NCI-H128 (cell line): ENCODE measurements at regions not wholly inside any gene's neighbourhood (a gene's known extent, or its start where the extent isn't known, plus 50 kb on each side); places are given as distances from the start of the nearest gene placed in this dataset.
"Not testable (repeated sequence)": the region's sequence is repeated elsewhere in the genome, so short reads cannot be mapped to it uniquely, and the experiment has no call there.

Experiments
- DNase-seq: peaks from one replicate; lab custom pipeline; 2025; ENCODE audit not compliant: unreplicated experiment; lab: John Stamatoyannopoulos, UW

GRCh38 chr4:188717661-188718060 lies 578.4 kb downstream of the TRIML1 start:
- no peak for DNase-seq

- no peak for DNase-seq
These were observed 580.6 kb downstream of the TRIML1 start for GRCh38 chr4:188719794-188720193.

GRCh38 chr4:188722911-188723310 lies 583.7 kb downstream of the TRIML1 start:
- no peak for DNase-seq

- no peak for DNase-seq
These were observed 588.5 kb downstream of the TRIML1 start for GRCh38 chr4:188727746-188728145.

- DNase-seq, result no peak
These were observed 589.1 kb downstream of the TRIML1 start for GRCh38 chr4:188728359-188728758.

GRCh38 chr4:188732131-188732530 lies 592.9 kb downstream of the TRIML1 start:
- no peak for DNase-seq

GRCh38 chr4:188735082-188735481 lies 595.8 kb downstream of the TRIML1 start:
- DNase-seq, result no peak

- DNase-seq, result no peak
These were observed 598.2 kb downstream of the TRIML1 start for GRCh38 chr4:188737251-188738002.

- not testable (repeated sequence) for DNase-seq
These were observed 599.0 kb downstream of the TRIML1 start for GRCh38 chr4:188738290-188738689.

- DNase-seq, result not testable (repeated sequence)
These were observed 600.9 kb downstream of the TRIML1 start for GRCh38 chr4:188740172-188740571.

- DNase-seq, result not testable (repeated sequence)
These were observed 601.5 kb downstream of the TRIML1 start for GRCh38 chr4:188740791-188741190.

GRCh38 chr4:188754372-188755002 lies 615.2 kb downstream of the TRIML1 start:
- DNase-seq, result no peak

- DNase-seq, result no peak
These were observed 628.3 kb downstream of the TRIML1 start for GRCh38 chr4:188767496-188767895.

- no peak for DNase-seq
These were observed 639.7 kb downstream of the TRIML1 start for GRCh38 chr4:188778905-188779304.

GRCh38 chr4:188779581-188779980 lies 640.3 kb downstream of the TRIML1 start:
- DNase-seq, result no peak

- DNase-seq, result no peak
These were observed 640.8 kb downstream of the TRIML1 start for GRCh38 chr4:188780028-188780427.

GRCh38 chr4:188780686-188781085 lies 641.4 kb downstream of the TRIML1 start:
- DNase-seq, result no peak

- DNase-seq, result no peak
These were observed 642.4 kb downstream of the TRIML1 start for GRCh38 chr4:188781655-188782054.

- DNase-seq, result no peak
These were observed 643.9 kb downstream of the TRIML1 start for GRCh38 chr4:188783175-188783574.

GRCh38 chr4:188783606-188784160 lies 644.4 kb downstream of the TRIML1 start:
- no peak for DNase-seq

- DNase-seq, result not testable (repeated sequence)
These were observed 657.4 kb downstream of the TRIML1 start for GRCh38 chr4:188796600-188796999.

GRCh38 chr4:188797011-188797410 lies 657.8 kb downstream of the TRIML1 start:
- not testable (repeated sequence) for DNase-seq
